SK-N-SH treated with all-trans-retinoic acid at 6 μM for 48 hours (cell line): ENCODE measurements at regions not wholly inside any gene's neighbourhood (a gene's known extent, or its start where the extent isn't known, plus 50 kb on each side); places are given as distances from the start of the nearest gene placed in this dataset.

Experiments used
- ATAC-seq: fragments of 200-7000 bp; cut with Tn5 transposase; 3 replicates; pipeline ENCODE4 v1.9.1; 2020; ENCODE audit warnings: mild to moderate bottlenecking, moderate library complexity
- ARNTL ChIP-seq: fragments of 450-650 bp; formaldehyde crosslinking; IDR thresholded peaks from 2 replicates; pipeline ENCODE4 v1.5.0; 2020; ENCODE audit warnings: low read depth, mild to moderate bottlenecking, moderate library complexity, borderline replicate concordance
- BACH2 ChIP-seq: fragments of 250-450 bp; sonication (Bioruptor Pico); IDR thresholded peaks from 2 replicates; pipeline ENCODE4 v1.9.0; 2021; ENCODE audit warnings: mild to moderate bottlenecking, borderline replicate concordance
- CREB5 ChIP-seq: fragments of 250-450 bp; sonication (Bioruptor Pico); IDR thresholded peaks from 2 replicates; pipeline ENCODE4 v1.5.1; 2020; ENCODE audit warnings: low read depth, mild to moderate bottlenecking, moderate library complexity
- CSDC2 ChIP-seq: fragments of 250-450 bp; sonication (Bioruptor Pico); IDR thresholded peaks from 2 replicates; pipeline ENCODE4 v1.5.0; 2020; ENCODE audit warnings: mild to moderate bottlenecking, moderate library complexity
- ESRRG ChIP-seq: fragments of 250-450 bp; sonication (Bioruptor Pico); IDR thresholded peaks from 2 replicates; pipeline ENCODE4 v1.6.1; 2021; ENCODE audit warnings: mild to moderate bottlenecking
- GLIS3 ChIP-seq: fragments of 250-450 bp; sonication (Bioruptor Pico); IDR thresholded peaks from 2 replicates; pipeline ENCODE4 v1.5.0; 2020; ENCODE audit warnings: mild to moderate bottlenecking, moderate library complexity
- ISL1 ChIP-seq: fragments of 250-450 bp; sonication (Bioruptor Pico); IDR thresholded peaks from 2 replicates; pipeline ENCODE4 v2.1.2; 2022; ENCODE audit warnings: mild to moderate bottlenecking, moderate library complexity
- OSR1 ChIP-seq: fragments of 250-450 bp; sonication (Bioruptor Pico); IDR thresholded peaks from 2 replicates; pipeline ENCODE4 v1.8.0; 2022; ENCODE audit warnings: moderate library complexity, mild to moderate bottlenecking, inconsistent platforms
- POU6F1 ChIP-seq: fragments of 250-450 bp; sonication (Bioruptor Pico); IDR thresholded peaks from 2 replicates; pipeline ENCODE4 v1.8.0; 2021; ENCODE audit warnings: low read depth, mild to moderate bottlenecking, moderate library complexity, borderline replicate concordance
- PPARA ChIP-seq: fragments of 250-450 bp; sonication (Bioruptor Pico); IDR thresholded peaks from 2 replicates; pipeline ENCODE4 v1.5.0; 2020; ENCODE audit warnings: mild to moderate bottlenecking, borderline replicate concordance
- RARB ChIP-seq: fragments of 250-450 bp; sonication (Bioruptor Pico); IDR thresholded peaks from 2 replicates; pipeline ENCODE4 v1.8.0; 2021; ENCODE audit warnings: mild to moderate bottlenecking, moderate library complexity
- SNAI2 ChIP-seq: fragments of 250-450 bp; sonication (Bioruptor Pico); IDR thresholded peaks from 2 replicates; pipeline ENCODE4 v1.5.0; 2020; ENCODE audit warnings: mild to moderate bottlenecking, moderate library complexity
- TCF4 ChIP-seq: fragments of 250-450 bp; sonication (Bioruptor Pico); IDR thresholded peaks from 2 replicates; pipeline ENCODE4 v1.8.0; 2021; ENCODE audit warnings: mild to moderate bottlenecking, moderate library complexity, borderline replicate concordance
- TOX ChIP-seq: fragments of 250-450 bp; sonication (Bioruptor Pico); IDR thresholded peaks from 2 replicates; pipeline ENCODE4 v1.8.0; 2021; ENCODE audit warnings: mild to moderate bottlenecking, moderate library complexity, borderline replicate concordance
- ZC3H10 ChIP-seq: fragments of 250-450 bp; sonication (Bioruptor Pico); IDR thresholded peaks from 2 replicates; pipeline ENCODE4 v1.5.1; 2021; ENCODE audit warnings: mild to moderate bottlenecking, moderate library complexity
- ZFP3 ChIP-seq: fragments of 250-450 bp; sonication (Bioruptor Pico); IDR thresholded peaks from 2 replicates; pipeline ENCODE4 v1.5.0; 2020; ENCODE audit warnings: mild to moderate bottlenecking, moderate library complexity
- ZFP30 ChIP-seq: fragments of 450-650 bp; formaldehyde crosslinking; IDR thresholded peaks from 2 replicates; pipeline ENCODE4 v1.5.0; 2022; ENCODE audit warnings: mild to moderate bottlenecking, moderate library complexity
- ZNF565 ChIP-seq: fragments of 450-650 bp; formaldehyde crosslinking; conservative IDR thresholded peaks from 2 replicates; pipeline ENCODE4 v1.5.0; 2020; ENCODE audit warnings: low read depth, mild to moderate bottlenecking, moderate library complexity
- ZNF70 ChIP-seq: fragments of 450-650 bp; formaldehyde crosslinking; IDR thresholded peaks from 2 replicates; pipeline ENCODE4 v1.5.0; 2020; ENCODE audit warnings: mild to moderate bottlenecking, moderate library complexity
- ZNF8 ChIP-seq: fragments of 450-650 bp; formaldehyde crosslinking; IDR thresholded peaks from 2 replicates; pipeline ENCODE4 v1.5.0; 2020; ENCODE audit warnings: mild to moderate bottlenecking, moderate library complexity
- TF ChIP-seq, protein P1 (sequence below): fragments of 250-450 bp; sonication (Bioruptor Pico); IDR thresholded peaks from 2 replicates; pipeline ENCODE4 v1.8.0; 2020; ENCODE audit warnings: mild to moderate bottlenecking, moderate library complexity, borderline replicate concordance
- TF ChIP-seq, protein P2 (sequence below): fragments of 250-450 bp; sonication (Bioruptor Pico); IDR thresholded peaks from 2 replicates; pipeline ENCODE4 v1.5.0; 2020; ENCODE audit warnings: mild to moderate bottlenecking, moderate library complexity

DNA sequence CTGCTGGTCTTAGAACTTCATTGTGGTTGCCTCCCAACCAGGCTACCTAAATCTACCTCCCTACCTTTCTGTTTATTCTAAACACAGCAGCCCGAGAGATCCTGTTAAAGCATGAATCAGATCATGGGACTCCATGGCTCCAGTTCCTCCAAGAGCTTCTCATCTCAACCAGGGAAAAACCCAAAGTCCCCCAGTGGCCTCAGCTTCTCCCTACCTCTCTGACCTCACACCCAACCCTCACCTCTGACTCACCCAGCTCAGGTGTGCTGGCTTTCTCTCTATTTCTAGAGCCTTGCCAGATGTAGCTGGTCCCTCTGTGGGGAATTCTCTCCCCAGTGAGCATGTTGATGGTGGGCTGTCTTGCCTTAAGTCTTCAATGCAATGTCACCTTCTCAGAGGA lies 93.8 kb upstream of the COPS8 start (continued):
- TF ChIP-seq ZNF565 (CRISPR knock-in tag), result no peak

GRCh38 chr2:236993286-236993685 lies 92.4 kb upstream of the COPS8 start:
- no peak for TF ChIP-seq PPARA (CRISPR knock-in tag)
- TF ChIP-seq ZNF70 (CRISPR knock-in tag), result no peak
- TF ChIP-seq TCF4, result no peak
- no peak for TF ChIP-seq ZNF8 (CRISPR knock-in tag)
- TF ChIP-seq ZFP3 (CRISPR knock-in tag), result no peak
- no peak for TF ChIP-seq ESRRG (CRISPR knock-in tag)
- TF ChIP-seq ZNF565 (CRISPR knock-in tag), result no peak
- TF ChIP-seq RARB, result no peak
- no peak for TF ChIP-seq ZC3H10
- TF ChIP-seq BACH2 (CRISPR knock-in tag), result no peak
- TF ChIP-seq GLIS3 (CRISPR knock-in tag), result no peak
- TF ChIP-seq, protein P1, sequence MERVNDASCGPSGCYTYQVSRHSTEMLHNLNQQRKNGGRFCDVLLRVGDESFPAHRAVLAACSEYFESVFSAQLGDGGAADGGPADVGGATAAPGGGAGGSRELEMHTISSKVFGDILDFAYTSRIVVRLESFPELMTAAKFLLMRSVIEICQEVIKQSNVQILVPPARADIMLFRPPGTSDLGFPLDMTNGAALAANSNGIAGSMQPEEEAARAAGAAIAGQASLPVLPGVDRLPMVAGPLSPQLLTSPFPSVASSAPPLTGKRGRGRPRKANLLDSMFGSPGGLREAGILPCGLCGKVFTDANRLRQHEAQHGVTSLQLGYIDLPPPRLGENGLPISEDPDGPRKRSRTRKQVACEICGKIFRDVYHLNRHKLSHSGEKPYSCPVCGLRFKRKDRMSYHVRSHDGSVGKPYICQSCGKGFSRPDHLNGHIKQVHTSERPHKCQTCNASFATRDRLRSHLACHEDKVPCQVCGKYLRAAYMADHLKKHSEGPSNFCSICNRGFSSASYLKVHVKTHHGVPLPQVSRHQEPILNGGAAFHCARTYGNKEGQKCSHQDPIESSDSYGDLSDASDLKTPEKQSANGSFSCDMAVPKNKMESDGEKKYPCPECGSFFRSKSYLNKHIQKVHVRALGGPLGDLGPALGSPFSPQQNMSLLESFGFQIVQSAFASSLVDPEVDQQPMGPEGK (CRISPR knock-in tag), result no peak
- TF ChIP-seq CSDC2 (CRISPR knock-in tag), result no peak
- TF ChIP-seq ISL1 (CRISPR knock-in tag), result no peak
- ATAC-seq, result no peak

DNA sequence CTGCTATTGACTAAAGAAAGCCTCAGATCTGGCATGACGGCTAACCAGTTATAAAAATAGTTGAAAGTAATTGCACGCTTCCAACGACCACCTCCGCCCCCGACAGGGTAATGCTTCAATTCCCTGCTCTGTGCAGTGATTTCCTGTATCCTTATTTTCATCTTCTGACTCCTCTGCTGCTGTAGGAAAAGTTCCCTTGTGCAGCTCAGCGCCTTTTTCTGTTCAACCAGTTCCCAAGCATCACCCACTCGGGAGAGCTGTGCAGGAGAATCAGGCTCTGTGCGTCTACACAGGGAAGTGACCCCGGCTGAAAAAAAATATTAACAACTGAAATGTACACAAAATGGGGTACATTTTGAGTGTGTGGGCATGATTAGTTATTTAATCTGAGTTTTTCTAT lies 91.3 kb upstream of the COPS8 start:
- no peak for ATAC-seq
- TF ChIP-seq TOX (CRISPR knock-in tag) (no peak), ZC3H10 (no peak), CREB5 (CRISPR knock-in tag) (no peak), CSDC2 (CRISPR knock-in tag) (no peak), ISL1 (CRISPR knock-in tag) (no peak), RARB (no peak), ARNTL (CRISPR knock-in tag) (no peak), ZFP30 (CRISPR knock-in tag) (no peak), ZNF565 (CRISPR knock-in tag) (no peak), GLIS3 (CRISPR knock-in tag) (no peak), OSR1 (CRISPR knock-in tag) (no peak), POU6F1 (CRISPR knock-in tag) (no peak), BACH2 (CRISPR knock-in tag) (no peak), SNAI2 (CRISPR knock-in tag) (no peak), ZFP3 (CRISPR knock-in tag) (no peak), TCF4 (no peak), ZNF8 (CRISPR knock-in tag) (no peak), ZNF70 (CRISPR knock-in tag) (no peak)
- TF ChIP-seq, protein P1 (CRISPR knock-in tag), result no peak
- TF ChIP-seq, protein P2, sequence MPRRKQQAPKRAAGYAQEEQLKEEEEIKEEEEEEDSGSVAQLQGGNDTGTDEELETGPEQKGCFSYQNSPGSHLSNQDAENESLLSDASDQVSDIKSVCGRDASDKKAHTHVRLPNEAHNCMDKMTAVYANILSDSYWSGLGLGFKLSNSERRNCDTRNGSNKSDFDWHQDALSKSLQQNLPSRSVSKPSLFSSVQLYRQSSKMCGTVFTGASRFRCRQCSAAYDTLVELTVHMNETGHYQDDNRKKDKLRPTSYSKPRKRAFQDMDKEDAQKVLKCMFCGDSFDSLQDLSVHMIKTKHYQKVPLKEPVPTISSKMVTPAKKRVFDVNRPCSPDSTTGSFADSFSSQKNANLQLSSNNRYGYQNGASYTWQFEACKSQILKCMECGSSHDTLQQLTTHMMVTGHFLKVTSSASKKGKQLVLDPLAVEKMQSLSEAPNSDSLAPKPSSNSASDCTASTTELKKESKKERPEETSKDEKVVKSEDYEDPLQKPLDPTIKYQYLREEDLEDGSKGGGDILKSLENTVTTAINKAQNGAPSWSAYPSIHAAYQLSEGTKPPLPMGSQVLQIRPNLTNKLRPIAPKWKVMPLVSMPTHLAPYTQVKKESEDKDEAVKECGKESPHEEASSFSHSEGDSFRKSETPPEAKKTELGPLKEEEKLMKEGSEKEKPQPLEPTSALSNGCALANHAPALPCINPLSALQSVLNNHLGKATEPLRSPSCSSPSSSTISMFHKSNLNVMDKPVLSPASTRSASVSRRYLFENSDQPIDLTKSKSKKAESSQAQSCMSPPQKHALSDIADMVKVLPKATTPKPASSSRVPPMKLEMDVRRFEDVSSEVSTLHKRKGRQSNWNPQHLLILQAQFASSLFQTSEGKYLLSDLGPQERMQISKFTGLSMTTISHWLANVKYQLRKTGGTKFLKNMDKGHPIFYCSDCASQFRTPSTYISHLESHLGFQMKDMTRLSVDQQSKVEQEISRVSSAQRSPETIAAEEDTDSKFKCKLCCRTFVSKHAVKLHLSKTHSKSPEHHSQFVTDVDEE (CRISPR knock-in tag), result no peak
